H7 (cell line): ENCODE measurements at regions not wholly inside any gene's neighbourhood (a gene's known extent, or its start where the extent isn't known, plus 50 kb on each side); places are given as distances from the start of the nearest gene placed in this dataset.
A peak's percentile ranks its signal among the peaks of the same experiment; 100 is the strongest.
"Not testable (repeated sequence)": the region's sequence is repeated elsewhere in the genome, so short reads cannot be mapped to it uniquely, and the experiment has no call there.

Source experiments
- DNase-seq: peaks from one replicate; pipeline ENCODE4 v3.0.0; 2012
- H3K27me3 ChIP-seq: 2 replicates; pipeline ENCODE4 v1.6.0; 2011; ENCODE audit warnings: mild to moderate bottlenecking, low read length; ENCODE audit not compliant: control insufficient read depth, insufficient read depth
- H3K36me3 ChIP-seq: replicated peaks from 2 replicates; pipeline ENCODE4 v1.5.1; 2011; ENCODE audit warnings: low read length; ENCODE audit not compliant: control insufficient read depth, insufficient read depth
- H3K4me3 ChIP-seq: 2 replicates; pipeline ENCODE4 v1.5.1; 2011; ENCODE audit warnings: low read depth, mild to moderate bottlenecking, control low read depth, low read length, moderate library complexity; ENCODE audit not compliant: insufficient read depth

DNA sequence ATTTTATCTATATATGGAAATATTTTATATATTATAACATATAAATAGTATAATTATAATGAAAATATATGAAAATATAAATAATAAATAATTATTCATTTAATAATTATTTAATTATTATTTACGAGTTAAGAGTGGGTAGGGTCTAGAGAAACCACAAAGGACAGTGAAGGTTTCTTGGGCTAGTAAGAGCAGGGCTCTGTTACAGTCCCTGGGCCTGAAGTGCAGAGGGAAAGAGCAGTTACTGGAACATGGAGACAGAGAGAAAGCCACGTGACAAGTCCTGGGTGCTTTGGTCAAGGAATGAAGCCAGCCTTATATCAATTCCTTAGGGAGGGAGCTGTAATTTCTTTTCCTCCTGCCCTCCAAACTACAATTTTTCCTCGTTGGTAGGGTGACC lies 117.2 kb upstream of the OLIG2 start:
- Histone ChIP-seq H3K4me3 (no peak overlapping the region), H3K36me3 (no peaks in the 10 kb centered on the region), H3K27me3 (no peaks in the 10 kb centered on the region)
- DNase-seq, result no peak

DNA sequence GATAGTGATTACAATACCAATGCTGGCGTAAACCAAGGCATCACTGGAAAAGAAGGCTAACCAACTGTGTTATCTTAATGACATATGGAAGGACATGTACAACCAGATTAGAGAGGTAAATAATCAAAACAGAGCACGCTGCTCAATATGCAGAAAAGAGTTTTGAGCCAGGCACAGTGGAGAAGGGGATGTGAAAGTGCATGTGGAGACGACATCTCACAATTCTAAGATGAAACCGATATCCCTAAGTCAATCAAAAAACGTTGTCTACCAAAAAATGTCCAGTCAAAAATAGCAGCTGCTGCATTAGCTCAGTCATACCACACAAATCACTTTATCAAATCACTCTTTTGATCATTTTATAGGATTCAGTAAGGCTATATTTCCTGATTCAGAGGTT lies 116.3 kb upstream of the OLIG2 start:
- DNase-seq, result no peak
- Histone ChIP-seq H3K36me3 (no peaks in the 10 kb centered on the region), H3K4me3 (no peak overlapping the region), H3K27me3 (no peaks in the 10 kb centered on the region)

DNA sequence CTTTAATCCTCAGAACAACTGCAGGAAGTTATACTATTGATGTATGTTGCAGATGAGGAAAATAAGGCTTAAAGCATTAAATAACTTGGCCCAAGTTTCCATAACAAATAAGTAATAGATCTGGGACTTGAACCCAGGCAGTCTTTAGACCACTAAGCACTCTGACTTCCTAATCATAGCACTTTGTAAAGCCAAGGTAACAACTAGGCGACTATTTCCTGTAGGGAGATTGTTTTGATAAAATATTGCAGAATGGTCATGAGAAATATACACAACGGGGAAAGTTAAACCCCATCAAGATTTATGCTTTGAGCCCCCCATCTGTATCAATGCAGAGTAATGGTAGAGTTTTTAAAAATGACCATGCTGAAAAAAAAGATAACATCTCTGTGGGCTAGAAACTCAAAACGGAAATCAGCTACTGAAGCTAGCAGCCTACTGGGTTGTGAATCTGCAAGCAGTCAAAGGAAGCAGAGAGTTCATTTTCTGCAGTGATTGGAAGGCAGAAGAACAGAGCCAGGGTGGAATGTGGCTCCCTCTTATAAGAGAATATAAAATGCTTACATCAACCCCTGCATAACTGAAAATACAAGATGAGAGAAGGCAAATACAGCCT lies 111.2 kb upstream of the OLIG2 start:
- Histone ChIP-seq H3K4me3 (no peak overlapping the region), H3K27me3 (no peaks in the 10 kb centered on the region), H3K36me3 (no peaks in the 10 kb centered on the region)
- DNase-seq, result no peak

DNA sequence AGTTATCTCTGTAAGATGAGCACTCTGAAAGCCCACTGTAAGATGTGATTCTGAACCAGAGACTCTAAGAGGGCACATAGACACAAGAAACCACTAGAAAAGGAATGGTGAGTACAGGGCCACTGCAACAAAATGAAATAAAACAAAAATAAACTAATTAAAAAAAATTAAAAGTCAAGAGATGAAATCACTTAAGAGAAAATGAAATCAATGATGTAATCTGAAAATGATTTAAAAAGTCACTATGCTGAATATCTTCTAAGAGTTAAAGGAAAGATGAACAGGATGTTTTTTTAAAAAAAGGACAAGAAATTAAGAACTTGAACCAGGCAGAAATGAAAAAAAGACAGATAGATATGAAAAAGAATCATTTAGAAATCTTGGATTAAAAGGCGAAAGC lies 110.6 kb upstream of the OLIG2 start:
- Histone ChIP-seq H3K4me3 (no peak overlapping the region), H3K27me3 (no peaks in the 10 kb centered on the region), H3K36me3 (no peaks in the 10 kb centered on the region)
- DNase-seq, result no peak

DNA sequence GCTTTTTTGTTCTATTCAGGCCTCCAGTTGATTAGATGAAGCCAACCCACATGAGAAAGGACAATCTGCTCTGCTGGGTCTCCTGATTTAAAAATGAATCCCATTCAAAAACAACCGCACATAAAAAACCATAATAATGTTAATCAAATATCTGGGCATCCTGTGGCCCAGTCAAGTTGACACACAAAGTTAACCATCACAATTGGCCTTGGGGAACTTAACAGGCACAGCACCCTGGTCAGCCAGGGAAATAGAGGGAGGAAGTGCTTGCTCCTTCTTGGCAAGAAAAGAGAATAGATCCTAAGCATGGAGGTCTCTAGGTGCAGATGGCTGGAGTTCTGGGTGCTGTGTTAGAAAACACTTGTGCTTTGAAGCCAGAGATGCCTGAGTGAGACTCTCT lies 109.6 kb upstream of the OLIG2 start:
- Histone ChIP-seq H3K27me3 (no peaks in the 10 kb centered on the region), H3K4me3 (no peak overlapping the region)
- no peak for DNase-seq

DNA sequence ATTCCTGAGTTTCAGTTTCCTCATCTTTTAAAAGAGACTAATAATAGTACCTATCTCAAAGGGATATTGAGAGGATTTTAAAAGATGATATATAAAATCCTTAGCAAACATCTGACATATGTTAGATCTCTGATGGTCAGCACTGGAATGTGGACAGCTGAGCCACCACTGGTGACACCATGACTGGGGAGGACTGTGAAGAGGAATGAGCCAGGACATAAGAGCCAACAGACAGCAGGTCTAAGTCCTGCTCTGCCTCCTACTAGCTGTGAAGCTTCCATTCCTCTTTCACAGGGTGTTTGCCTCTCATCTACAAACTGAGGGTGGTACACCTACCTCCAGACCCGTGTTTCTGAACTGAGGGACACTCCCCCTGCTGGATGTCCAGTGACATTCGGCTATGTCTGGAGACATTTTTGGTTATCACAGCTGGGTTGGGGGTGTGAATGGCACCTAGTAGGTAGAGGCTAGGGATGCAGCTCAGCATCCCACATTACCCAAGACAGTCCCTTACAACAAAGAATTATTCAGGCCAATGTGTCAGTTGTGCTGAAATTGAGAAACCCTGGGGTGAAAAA lies 109.1 kb upstream of the OLIG2 start:
- Histone ChIP-seq H3K36me3 (no peaks in the 10 kb centered on the region), H3K27me3 (no peaks in the 10 kb centered on the region), H3K4me3 (no peak overlapping the region)
- peak; percentile 21 for DNase-seq

More for the DNA sequence above, 109.6 kb upstream of the OLIG2 start:
- no peaks in the 10 kb centered on the region for H3K36me3 ChIP-seq

DNA sequence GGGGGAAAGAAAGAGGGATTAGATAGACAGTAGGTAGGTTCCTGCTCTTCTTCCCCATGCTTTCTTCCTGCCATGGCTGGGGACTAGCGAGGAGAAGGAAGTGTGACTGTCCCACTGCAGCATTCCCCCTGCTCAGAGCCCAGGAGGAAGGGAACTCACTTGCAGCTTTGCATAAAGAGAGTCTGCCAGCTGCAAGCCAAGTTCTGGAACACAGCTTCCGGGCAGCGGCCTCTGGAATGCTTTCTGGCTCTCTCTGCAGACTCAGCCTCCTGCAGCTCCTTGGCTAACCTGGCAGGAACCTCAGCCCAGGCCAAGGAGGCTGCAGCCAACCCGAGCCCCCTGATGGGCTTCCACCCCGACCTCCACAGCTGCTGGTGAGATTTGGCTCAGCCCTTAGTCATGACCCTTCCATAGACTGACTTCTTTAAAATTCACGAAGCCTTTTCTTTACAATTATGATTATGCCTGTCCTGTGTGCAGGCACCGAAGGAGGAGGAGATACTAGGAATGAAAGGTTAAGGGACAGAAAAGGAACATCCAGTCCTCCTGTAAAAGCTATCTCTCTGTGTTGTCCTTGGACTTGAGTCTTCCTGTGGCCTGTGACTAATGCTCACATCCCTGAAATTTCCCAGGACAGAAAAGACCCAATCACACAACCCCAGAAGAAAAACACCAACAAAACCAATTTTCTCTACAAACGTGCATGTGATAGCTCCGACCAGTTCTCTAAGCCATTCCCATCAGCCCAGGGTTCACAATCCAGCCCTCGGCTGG lies 108.2 kb upstream of the OLIG2 start:
- no peak overlapping the region for H3K4me3 ChIP-seq
- no peaks in the 10 kb centered on the region for H3K27me3 ChIP-seq
- H3K36me3 ChIP-seq, result no peaks in the 10 kb centered on the region
- no peak for DNase-seq

DNA sequence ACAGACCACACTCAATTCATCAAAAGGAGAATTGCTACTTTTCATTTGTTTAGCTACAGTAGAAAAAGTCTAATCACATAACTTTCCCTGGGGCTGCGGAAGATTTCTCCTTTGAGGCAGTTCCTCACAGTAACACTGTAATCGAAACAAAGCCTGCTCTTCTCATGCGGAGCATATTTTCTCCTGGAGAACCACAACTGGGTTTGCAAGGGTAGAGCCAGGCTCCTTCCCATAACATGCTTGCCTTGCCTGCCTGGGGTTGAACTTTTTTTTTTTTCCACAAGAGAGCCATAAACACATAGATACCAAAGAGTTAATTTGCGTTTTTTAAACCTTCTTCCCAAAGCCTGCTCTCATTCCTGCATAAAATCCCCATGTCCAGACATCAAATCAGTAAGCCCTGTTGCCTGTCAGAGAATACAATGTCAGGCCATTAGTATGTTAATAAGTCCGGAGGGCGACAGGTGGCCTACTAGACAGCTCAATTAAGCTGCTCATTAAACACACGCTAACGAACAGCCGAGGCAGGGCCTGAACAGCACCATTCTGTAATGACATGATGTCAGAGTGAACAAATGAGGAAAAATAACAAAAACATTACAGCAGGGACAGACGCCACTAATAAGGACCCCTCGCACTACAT lies 107.1 kb upstream of the OLIG2 start:
- no peak for DNase-seq
- Histone ChIP-seq H3K27me3 (no peaks in the 10 kb centered on the region), H3K36me3 (no peaks in the 10 kb centered on the region), H3K4me3 (no peak overlapping the region)

DNA sequence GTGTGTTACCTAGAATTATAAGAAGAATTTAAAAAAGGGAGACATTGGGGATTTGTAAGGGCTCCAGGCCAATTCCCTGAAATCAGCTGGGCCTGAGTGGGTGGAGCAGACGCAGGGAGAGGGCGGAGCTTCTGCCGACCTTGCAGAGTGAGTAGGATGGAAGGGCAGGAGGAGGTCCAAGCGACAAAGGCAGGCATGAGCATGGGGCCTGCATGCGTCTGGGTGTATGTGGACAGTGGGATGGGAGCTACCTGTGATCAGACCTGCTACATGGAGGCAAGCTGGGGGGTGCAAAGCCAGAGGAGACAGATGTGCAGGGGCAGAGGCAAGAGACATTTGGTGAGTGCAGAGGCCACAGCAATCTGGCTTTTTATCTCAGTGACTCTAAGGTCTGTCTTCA lies 105.3 kb upstream of the OLIG2 start:
- Histone ChIP-seq H3K27me3 (no peaks in the 10 kb centered on the region), H3K36me3 (no peaks in the 10 kb centered on the region), H3K4me3 (no peak overlapping the region)
- DNase-seq, result no peak

DNA sequence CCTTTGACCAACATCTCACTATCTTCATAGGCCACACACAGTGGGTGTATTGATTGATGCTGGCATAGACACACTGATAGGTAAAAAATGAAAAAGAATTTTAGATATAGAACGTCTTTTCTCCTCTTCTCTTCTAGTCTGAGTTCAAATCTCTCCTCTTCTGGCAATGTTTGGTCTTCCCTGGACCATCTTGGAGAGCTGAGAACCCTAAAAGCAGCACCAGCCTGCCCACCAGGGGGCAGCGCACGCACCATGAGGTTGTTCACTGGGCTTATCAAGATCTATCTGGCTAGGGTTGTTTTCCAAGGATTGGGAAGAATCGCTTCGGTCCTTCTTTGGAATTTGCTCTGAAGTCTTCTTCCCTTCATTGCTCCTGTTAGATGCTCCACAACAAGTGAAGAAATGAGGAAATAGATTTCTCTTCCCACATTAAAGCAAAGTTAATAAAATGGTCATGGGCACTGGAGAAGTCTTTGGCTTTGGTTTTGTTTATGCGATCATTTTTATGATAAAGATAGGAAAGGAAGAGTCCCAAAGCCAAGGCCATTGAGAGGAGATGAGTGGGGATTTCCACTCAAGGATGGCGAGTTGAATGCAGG lies 104.0 kb upstream of the OLIG2 start:
- peak; percentile 36 for DNase-seq
- Histone ChIP-seq H3K27me3 (no peaks in the 10 kb centered on the region), H3K4me3 (no peak overlapping the region)

DNA sequence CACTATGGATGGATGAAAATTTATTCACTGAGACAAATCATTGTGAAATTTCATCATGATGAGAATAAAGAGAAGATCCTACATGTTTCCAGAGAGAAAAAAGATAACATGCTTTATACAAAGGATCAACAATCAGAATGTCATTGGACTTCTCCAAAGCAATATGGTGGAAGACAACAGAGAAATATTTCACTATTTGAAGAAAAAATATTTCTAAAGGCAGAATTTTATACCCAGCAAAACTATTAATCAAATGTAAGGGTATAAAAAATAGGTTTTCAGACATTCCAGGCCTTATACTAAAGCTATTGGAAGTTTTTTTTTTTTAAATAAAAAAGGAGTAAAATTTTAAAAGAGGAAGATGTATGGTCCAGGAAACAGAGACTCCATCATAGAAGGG lies 100.6 kb upstream of the OLIG2 start:
- no peak overlapping the region for H3K4me3 ChIP-seq
- no peaks in the 10 kb centered on the region for H3K27me3 ChIP-seq
- H3K36me3 ChIP-seq, result no peaks in the 10 kb centered on the region
- no peak for DNase-seq

More for the DNA sequence above, 104.0 kb upstream of the OLIG2 start:
- no peaks in the 10 kb centered on the region for H3K36me3 ChIP-seq

DNA sequence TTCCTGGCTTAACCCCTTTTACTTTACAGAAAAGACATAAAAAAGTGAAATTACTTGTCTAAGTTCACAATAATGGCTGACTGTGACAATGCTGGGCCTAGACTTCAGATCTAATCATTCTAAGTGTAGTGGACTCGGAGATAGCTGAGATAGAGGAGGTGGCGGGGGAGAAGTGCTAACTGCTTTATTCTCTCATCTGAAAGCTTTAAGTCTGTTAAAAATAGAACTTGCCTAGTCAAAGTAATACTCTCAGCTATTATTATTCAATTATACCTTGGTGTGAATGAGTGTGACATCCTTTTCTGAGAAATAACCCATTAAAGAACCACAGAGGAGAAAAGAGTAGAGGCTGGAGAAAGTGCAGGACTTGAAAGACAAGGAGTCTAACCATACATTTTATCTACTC lies 96.1 kb upstream of the OLIG2 start:
- Histone ChIP-seq H3K36me3 (no peaks in the 10 kb centered on the region), H3K4me3 (no peak overlapping the region), H3K27me3 (no peaks in the 10 kb centered on the region)
- no peak for DNase-seq

DNA sequence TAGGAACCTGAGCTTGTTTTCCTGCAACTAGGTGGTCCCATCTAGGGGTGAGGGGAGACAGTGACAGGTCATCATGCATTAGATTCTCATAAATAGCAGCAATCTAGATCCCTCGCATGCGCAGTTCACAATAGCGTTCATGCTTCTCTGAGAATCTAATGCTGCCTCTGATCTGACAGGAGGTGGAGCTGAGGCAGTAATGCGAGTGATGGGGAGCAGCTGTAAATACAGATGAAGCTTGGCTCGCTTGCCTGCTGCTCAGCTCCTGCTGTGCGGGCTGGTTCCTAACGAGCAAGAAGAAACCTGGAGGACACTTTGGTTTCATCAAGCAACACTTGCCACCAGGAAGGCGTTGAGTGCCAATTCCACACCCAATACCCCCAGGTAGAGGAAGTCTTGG lies 95.1 kb upstream of the OLIG2 start:
- no peak for DNase-seq
- no peak overlapping the region for H3K4me3 ChIP-seq
- no peaks in the 10 kb centered on the region for H3K27me3 ChIP-seq
- no peaks in the 10 kb centered on the region for H3K36me3 ChIP-seq

DNA sequence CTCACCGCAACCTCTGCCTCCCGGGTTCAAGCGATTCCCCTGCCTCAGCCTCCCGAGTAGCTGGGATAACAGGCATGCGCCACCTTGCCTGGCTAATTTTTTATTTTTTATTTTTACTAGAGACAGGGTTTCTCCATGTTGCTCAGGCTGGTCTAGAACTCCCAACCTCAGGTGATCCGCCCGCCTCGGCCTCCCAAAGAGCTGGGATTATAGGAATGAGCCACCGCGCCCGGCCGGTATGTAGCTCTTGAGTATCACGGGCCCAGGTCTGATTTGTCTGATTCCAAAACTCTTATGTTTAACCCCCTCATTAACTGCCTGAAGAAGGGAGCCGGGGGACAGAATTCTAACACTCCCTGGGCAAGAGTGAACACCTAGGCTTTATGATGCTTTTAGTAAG lies 91.7 kb upstream of the OLIG2 start:
- not testable (repeated sequence) for H3K27me3 ChIP-seq, H3K4me3 ChIP-seq, H3K36me3 ChIP-seq, DNase-seq

DNA sequence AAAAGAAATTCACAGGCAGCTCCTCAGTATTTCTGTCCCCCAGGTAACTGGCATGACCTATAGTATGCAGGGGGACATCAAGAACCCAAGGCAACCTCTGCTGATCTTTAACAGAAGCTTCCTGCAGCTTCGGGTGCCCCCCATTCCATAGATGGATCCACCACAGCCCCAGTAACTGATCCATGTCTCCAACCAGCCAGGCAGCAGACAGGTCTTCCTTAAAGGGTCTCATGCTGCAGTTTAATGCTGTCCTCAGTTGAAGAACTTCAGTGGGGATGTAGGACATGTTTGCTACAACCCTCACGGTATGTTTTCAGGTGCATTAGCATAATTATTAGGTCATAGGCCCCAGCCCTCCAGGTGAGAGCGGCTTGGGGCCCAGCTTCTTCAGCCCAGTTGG lies 90.9 kb upstream of the OLIG2 start:
- DNase-seq, result no peak
- H3K36me3 ChIP-seq, result no peaks in the 10 kb centered on the region
- no peak overlapping the region for H3K4me3 ChIP-seq
- H3K27me3 ChIP-seq, result no peaks in the 10 kb centered on the region
